Caco-2 (cell line): ENCODE measurements at regions not wholly inside any gene's neighbourhood (a gene's known extent, or its start where the extent isn't known, plus 50 kb on each side); places are given as distances from the start of the nearest gene placed in this dataset.

Experiments
- BruUV-seq: library from RNA; stranded (reverse); fragments of 400-500 nt; replicated peaks from 2 replicates; lab custom pipeline; 2021; lab: Mats Ljungman, UMichigan
- CTCF ChIA-PET: fragments of 300-600 bp; sonication (Branson Sonifier 250); formaldehyde crosslinking; loops from one replicate; lab custom pipeline; 2022; ENCODE audit warnings: antibody characterized with exemption; lab: Charles Lee
- POLR2A ChIA-PET: fragments of 300-600 bp; sonication (Branson Sonifier 250); formaldehyde crosslinking; loops from one replicate; lab custom pipeline; 2022; ENCODE audit warnings: antibody characterized with exemption; lab: Charles Lee
- DNase-seq, 2 experiments: peaks; one replicate each; pipeline versions ENCODE4 v3.0.0 to v3.0.0-alpha.2; 2020 to 2022
- H3K27me3 ChIP-seq: replicated peaks from 2 replicates; pipeline ENCODE4 v1.6.0; 2011; ENCODE audit warnings: low read length; ENCODE audit not compliant: control insufficient read depth, insufficient read depth
- H3K36me3 ChIP-seq: 2 replicates; pipeline ENCODE4 v1.5.1; 2011; ENCODE audit warnings: low read length; ENCODE audit not compliant: control insufficient read depth, insufficient read depth
- H3K4me1 ChIP-seq: fragments of 250-450 bp; sonication (Bioruptor Pico); 2 replicates; pipeline ENCODE4 v1.5.1; 2020; ENCODE audit warnings: mild to moderate bottlenecking
- H3K4me3 ChIP-seq: 2 replicates; pipeline ENCODE4 v1.5.1; 2011; ENCODE audit warnings: low read depth, mild to moderate bottlenecking, control low read depth, low read length
- H3K9me3 ChIP-seq: fragments of 250-450 bp; sonication (Bioruptor Pico); 2 replicates; pipeline ENCODE4 v1.5.1; 2020; ENCODE audit warnings: mild to moderate bottlenecking, moderate library complexity
- H3K27ac Mint-ChIP-seq: one replicate; pipeline ENCODE4 v1.8.0; 2022; ENCODE audit warnings: mixed read lengths; ENCODE audit not compliant: unreplicated experiment
- H3K27me3 Mint-ChIP-seq: one replicate; pipeline ENCODE4 v1.8.0; 2022; ENCODE audit warnings: mixed read lengths; ENCODE audit not compliant: insufficient read depth, unreplicated experiment
- H3K36me3 Mint-ChIP-seq: one replicate; pipeline ENCODE4 v1.8.0; 2022; ENCODE audit warnings: mild to moderate bottlenecking, mixed read lengths; ENCODE audit not compliant: insufficient read depth, unreplicated experiment
- H3K4me1 Mint-ChIP-seq: one replicate; pipeline ENCODE4 v1.8.0; 2022; ENCODE audit warnings: low read depth, mixed read lengths; ENCODE audit not compliant: unreplicated experiment
- H3K4me3 Mint-ChIP-seq: one replicate; pipeline ENCODE4 v1.8.0; 2022; ENCODE audit warnings: mild to moderate bottlenecking, moderate library complexity, mixed read lengths; ENCODE audit not compliant: unreplicated experiment
- H3K9me3 Mint-ChIP-seq: one replicate; pipeline ENCODE4 v1.8.0; 2022; ENCODE audit warnings: mixed read lengths; ENCODE audit not compliant: unreplicated experiment
- intact Hi-C: fragments of 100-400 bp; cut with micrococcal nuclease; formaldehyde crosslinking; loops from one replicate; pipeline ENCODE4 v1.10.0; 2022; ENCODE audit not compliant: unreplicated experiment
- TF ChIP-seq, protein P1 (sequence below), 2 experiments: fragments of 200-600 bp in 1 of 2; IDR thresholded peaks; 1 replicate in 1 of 2; 2 replicates in 1 of 2; pipeline versions ENCODE4 v1.5.1 to v1.8.0; 2011 to 2022; ENCODE audit warnings: antibody characterized with exemption in 1 of 2, control low read depth in 1 of 2, inconsistent platforms in 1 of 2, low read depth in 1 of 2, low read length in 1 of 2, mild to moderate bottlenecking in 1 of 2, moderate library complexity in 1 of 2; ENCODE audit not compliant: insufficient read depth in 1 of 2, severe bottlenecking in 1 of 2, unreplicated experiment in 1 of 2

DNA sequence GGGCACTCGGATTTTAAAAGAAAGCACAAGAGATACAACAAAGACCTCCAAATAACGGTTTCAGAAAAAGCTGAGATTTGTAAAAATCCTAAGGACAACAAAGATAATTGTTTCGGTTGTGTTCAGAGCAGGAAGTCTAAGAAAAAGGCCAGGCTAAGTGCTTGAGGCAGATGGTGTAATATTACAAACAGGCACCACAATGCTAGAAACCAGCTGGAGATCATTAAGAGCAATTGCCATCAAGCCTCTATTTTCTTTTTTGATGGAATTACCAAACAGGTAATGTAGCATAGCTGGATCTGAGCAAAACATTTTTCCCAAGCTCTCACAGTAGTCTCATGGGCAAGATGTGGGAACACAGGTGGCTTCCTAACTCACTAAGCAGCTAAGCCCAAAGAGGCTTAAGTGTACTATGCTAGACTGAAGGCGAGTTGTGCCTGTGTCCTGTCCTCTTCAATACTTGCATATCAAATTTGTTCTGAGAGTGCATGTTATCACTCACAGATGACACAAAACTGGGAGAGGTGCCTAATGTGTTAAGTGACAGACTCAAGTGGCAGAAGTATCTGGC is 161.6 kb downstream of the GLUL start:
- no peak for DNase-seq
- Histone ChIP-seq H3K9me3 (no peaks in the 10 kb centered on the region), H3K36me3 (no peaks in the 10 kb centered on the region), H3K27me3 (no peaks in the 10 kb centered on the region), H3K4me1 (no peaks in the 10 kb centered on the region), H3K4me3 (no peak overlapping the region)
- POLR2A ChIA-PET = no interaction called here
- TF ChIP-seq, protein P1, sequence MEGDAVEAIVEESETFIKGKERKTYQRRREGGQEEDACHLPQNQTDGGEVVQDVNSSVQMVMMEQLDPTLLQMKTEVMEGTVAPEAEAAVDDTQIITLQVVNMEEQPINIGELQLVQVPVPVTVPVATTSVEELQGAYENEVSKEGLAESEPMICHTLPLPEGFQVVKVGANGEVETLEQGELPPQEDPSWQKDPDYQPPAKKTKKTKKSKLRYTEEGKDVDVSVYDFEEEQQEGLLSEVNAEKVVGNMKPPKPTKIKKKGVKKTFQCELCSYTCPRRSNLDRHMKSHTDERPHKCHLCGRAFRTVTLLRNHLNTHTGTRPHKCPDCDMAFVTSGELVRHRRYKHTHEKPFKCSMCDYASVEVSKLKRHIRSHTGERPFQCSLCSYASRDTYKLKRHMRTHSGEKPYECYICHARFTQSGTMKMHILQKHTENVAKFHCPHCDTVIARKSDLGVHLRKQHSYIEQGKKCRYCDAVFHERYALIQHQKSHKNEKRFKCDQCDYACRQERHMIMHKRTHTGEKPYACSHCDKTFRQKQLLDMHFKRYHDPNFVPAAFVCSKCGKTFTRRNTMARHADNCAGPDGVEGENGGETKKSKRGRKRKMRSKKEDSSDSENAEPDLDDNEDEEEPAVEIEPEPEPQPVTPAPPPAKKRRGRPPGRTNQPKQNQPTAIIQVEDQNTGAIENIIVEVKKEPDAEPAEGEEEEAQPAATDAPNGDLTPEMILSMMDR (IDR thresholded peaks at IDR 0.05; ENCODE audit: insufficient read depth in 1 of 2, low read depth in 1 of 2, low read length in 1 of 2, severe bottlenecking in 1 of 2, unreplicated experiment in 1 of 2) = no peak
- H3K36me3 Mint-ChIP-seq = no peaks in the 10 kb centered on the region
- no peaks in the 10 kb centered on the region for H3K4me1 Mint-ChIP-seq
- H3K4me3 Mint-ChIP-seq = no peak overlapping the region
- CTCF ChIA-PET = interaction anchor here (0.9 kb wide), 1 partner anchor 167 kb away, joined by 3 read pairs; no protein-coding TSS in a partner anchor
- no peaks in the 10 kb centered on the region for H3K27me3 Mint-ChIP-seq
- intact Hi-C loops = no loop called here
- H3K9me3 Mint-ChIP-seq = no peaks in the 10 kb centered on the region
- BruUV-seq = no TSS peak
- no peak overlapping the region for H3K27ac Mint-ChIP-seq

DNA sequence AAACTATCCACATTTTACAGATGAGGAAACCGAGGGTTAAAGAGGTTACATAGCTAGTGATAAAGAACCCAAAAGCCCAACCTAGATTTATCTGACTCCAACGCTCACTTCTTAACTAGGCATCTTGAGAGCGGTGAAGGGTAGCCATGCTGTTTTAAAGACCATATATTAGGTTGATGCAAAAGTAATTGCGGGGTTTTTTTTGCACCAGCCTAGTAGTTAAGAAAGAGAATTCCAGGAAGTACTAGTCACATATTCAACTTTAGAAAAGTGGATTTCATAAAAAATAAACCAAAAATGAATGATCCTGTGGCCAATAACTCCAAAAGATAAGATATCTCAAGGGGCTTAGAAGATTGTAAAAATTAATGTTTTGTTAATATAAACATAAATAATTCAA is 162.1 kb downstream of the GLUL start:
- H3K9me3 Mint-ChIP-seq = no peaks in the 10 kb centered on the region
- CTCF ChIA-PET = no interaction called here
- no peaks in the 10 kb centered on the region for H3K27me3 Mint-ChIP-seq
- POLR2A ChIA-PET = no interaction called here
- no peaks in the 10 kb centered on the region for H3K36me3 Mint-ChIP-seq
- Histone ChIP-seq H3K27me3 (no peaks in the 10 kb centered on the region), H3K9me3 (no peaks in the 10 kb centered on the region), H3K4me3 (no peak overlapping the region), H3K36me3 (no peaks in the 10 kb centered on the region), H3K4me1 (no peaks in the 10 kb centered on the region)
- H3K27ac Mint-ChIP-seq = no peak overlapping the region
- intact Hi-C loops = no loop called here
- no peaks in the 10 kb centered on the region for H3K4me1 Mint-ChIP-seq
- H3K4me3 Mint-ChIP-seq = no peak overlapping the region
- no TSS peak for BruUV-seq
- TF ChIP-seq, protein P1 (IDR thresholded peaks at IDR 0.05; ENCODE audit: insufficient read depth in 1 of 2, low read depth in 1 of 2, low read length in 1 of 2, severe bottlenecking in 1 of 2, unreplicated experiment in 1 of 2) = no peak
- DNase-seq = no peak

DNA sequence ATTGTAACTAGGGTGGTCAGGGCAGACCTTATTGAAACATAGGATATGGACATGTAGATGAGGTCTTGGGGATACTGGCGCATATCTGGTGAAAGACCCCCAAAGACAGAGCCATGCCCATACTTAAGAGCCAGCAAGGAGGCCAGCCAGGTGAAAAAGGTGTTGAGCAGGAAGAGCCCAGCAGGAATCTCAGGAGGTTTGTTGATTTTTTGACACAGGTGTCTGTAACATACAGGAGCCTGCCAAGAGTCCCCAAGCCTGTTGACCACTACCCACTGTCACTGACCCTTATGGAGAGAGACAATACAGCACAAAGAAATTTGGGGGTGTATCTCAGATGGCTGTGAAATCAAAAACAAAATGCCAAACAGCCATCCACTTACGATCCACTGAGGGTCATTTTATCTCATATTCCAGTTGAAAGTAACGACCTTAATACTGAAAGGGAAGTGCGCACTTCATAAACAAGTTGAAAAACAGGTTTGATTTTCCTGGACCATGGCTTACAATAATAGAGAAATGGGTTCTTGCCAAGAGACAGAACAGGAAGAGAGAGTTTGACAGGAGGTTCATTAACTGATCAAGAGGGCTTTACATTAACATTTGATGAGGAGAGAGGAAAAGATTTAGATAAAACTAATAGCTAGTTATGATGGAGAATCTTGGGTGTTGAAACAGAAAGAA is 163.6 kb downstream of the GLUL start:
- Mint-ChIP-seq H3K36me3 (no peaks in the 10 kb centered on the region), H3K27me3 (no peaks in the 10 kb centered on the region), H3K9me3 (peaks cover 9% of the 10 kb centered on the region), H3K27ac (no peak overlapping the region), H3K4me1 (no peaks in the 10 kb centered on the region), H3K4me3 (no peak overlapping the region)
- H3K36me3 ChIP-seq = no peaks in the 10 kb centered on the region
- TF ChIP-seq, protein P1 (IDR thresholded peaks at IDR 0.05; ENCODE audit: insufficient read depth in 1 of 2, low read depth in 1 of 2, low read length in 1 of 2, severe bottlenecking in 1 of 2, unreplicated experiment in 1 of 2) = no peak
- ChIA-PET CTCF (interaction anchor here (0.7 kb wide), 1 partner anchor 260 kb away, joined by 3 read pairs; no protein-coding TSS in a partner anchor), POLR2A (no interaction called here)
- DNase-seq = no peak
- H3K4me3 ChIP-seq = no peak overlapping the region
- intact Hi-C loops = no loop called here
- H3K27me3 ChIP-seq = no peaks in the 10 kb centered on the region
- H3K9me3 ChIP-seq = no peaks in the 10 kb centered on the region
- BruUV-seq = no TSS peak
- no peaks in the 10 kb centered on the region for H3K4me1 ChIP-seq
